ENCODE measurements at regions not wholly inside any gene's neighbourhood (a gene's known extent, or its start where the extent isn't known, plus 50 kb on each side); places are given as distances from the start of the nearest gene placed in this dataset.

DNA sequence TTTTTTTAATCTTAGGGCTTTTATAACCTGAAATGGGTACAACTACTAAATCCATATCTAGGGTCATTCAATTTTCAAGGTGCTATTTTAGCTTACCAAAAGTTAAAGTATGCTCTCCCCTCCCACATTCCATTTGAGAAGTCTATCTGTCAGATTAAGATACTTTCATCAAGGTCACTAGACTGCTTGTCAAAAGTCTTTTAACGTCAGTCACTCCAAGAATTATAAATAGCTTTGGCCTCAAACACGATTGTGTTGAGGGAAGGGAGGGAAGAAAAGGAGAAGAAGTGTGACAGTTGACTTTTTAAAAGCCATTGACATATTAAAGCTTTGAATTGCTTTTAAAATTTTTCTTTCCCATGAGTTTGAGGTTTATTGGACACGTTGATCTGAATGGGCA is 175.8 kb downstream of the PTGER3 start:
- TF ChIP-seq, protein P1, sequence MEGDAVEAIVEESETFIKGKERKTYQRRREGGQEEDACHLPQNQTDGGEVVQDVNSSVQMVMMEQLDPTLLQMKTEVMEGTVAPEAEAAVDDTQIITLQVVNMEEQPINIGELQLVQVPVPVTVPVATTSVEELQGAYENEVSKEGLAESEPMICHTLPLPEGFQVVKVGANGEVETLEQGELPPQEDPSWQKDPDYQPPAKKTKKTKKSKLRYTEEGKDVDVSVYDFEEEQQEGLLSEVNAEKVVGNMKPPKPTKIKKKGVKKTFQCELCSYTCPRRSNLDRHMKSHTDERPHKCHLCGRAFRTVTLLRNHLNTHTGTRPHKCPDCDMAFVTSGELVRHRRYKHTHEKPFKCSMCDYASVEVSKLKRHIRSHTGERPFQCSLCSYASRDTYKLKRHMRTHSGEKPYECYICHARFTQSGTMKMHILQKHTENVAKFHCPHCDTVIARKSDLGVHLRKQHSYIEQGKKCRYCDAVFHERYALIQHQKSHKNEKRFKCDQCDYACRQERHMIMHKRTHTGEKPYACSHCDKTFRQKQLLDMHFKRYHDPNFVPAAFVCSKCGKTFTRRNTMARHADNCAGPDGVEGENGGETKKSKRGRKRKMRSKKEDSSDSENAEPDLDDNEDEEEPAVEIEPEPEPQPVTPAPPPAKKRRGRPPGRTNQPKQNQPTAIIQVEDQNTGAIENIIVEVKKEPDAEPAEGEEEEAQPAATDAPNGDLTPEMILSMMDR (IDR thresholded peaks at IDR 0.05; ENCODE audit: low read depth, low read length), result no peak
- TF ChIP-seq EZH2phosphoT487 (IDR thresholded peaks at IDR 0.05; ENCODE audit: low read depth), result no peak
